HG03469 (cell line): ENCODE measurements at regions not wholly inside any gene's neighbourhood (a gene's known extent, or its start where the extent isn't known, plus 50 kb on each side); places are given as distances from the start of the nearest gene placed in this dataset.

Experiments used
- ATAC-seq: cut with Tn5 transposase; IDR thresholded peaks from one replicate; pipeline ENCODE4 v1.9.1; 2021; ENCODE audit warnings: mild to moderate bottlenecking, moderate library complexity, moderate number of reproducible peaks; ENCODE audit not compliant: unreplicated experiment

- ATAC-seq = no peak
Measured at GRCh38 chr6:122524056-122524455, 52.4 kb upstream of the SERINC1 start.

GRCh38 chr6:122530440-122531046 lies 58.9 kb upstream of the SERINC1 start:
- ATAC-seq = peak; percentile 96

- ATAC-seq = no peak
Measured at GRCh38 chr6:122548281-122548680, 61.9 kb upstream of the PKIB start.

- no peak for ATAC-seq
Measured at GRCh38 chr6:122548820-122549219, 61.4 kb upstream of the PKIB start.

- no peak for ATAC-seq
Measured at GRCh38 chr6:122553697-122554096, 56.5 kb upstream of the PKIB start.

- no peak for ATAC-seq
Measured at GRCh38 chr6:122555561-122555960, 54.6 kb upstream of the PKIB start.

- no peak for ATAC-seq
Measured at GRCh38 chr6:122558080-122558479, 52.1 kb upstream of the PKIB start.
